Loucy (cell line): ENCODE measurements at regions not wholly inside any gene's neighbourhood (a gene's known extent, or its start where the extent isn't known, plus 50 kb on each side); places are given as distances from the start of the nearest gene placed in this dataset.

Experiments
- CTCF ChIP-seq: fragments of 200-600 bp; sonication (generic); conservative IDR thresholded peaks from 2 replicates; pipeline ENCODE4 v1.5.1; 2014; ENCODE audit warnings: mild to moderate bottlenecking, antibody characterized with exemption, low read length
- EZH2phosphoT487 ChIP-seq: fragments of 200-600 bp; IDR thresholded peaks from 2 replicates; pipeline ENCODE4 v1.6.1; 2018; ENCODE audit warnings: antibody characterized with exemption, mild to moderate bottlenecking, moderate library complexity, borderline replicate concordance

- TF ChIP-seq CTCF (no peak), EZH2phosphoT487 (no peak)
Measured at GRCh38 chr13:94860981-94861407, 148.6 kb upstream of the SOX21 start.
